ENCODE measurements at regions not wholly inside any gene's neighbourhood (a gene's known extent, or its start where the extent isn't known, plus 50 kb on each side); places are given as distances from the start of the nearest gene placed in this dataset.

DNA sequence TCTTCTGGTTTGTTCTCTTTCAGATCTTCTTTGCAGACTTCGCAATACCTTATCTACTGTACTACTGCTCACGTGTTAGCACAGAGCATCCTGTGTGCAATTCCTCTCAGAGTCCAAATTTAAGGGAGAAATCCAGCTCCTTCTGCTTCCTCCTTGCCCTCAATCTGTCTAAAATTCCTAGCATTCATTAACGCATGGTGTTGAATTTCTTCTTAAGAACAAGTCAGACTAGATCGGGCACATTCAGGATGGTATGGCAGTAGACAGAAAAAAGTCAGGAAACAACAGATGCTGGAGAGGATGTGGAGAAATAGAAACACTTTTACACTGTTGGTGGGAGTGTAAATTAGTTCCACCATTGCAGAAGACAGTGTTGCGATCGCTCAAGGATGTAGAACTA, 206.1 kb upstream of the CDH7 start:
- TF ChIP-seq CTCF (IDR thresholded peaks at IDR 0.05) (no peak), POLR2AphosphoS5 (IDR thresholded peaks at IDR 0.05; ENCODE audit: insufficient read depth in 1 of 2, low read depth in 1 of 2) (no peak)
